IMR-90 (cell line): ENCODE measurements at regions not wholly inside any gene's neighbourhood (a gene's known extent, or its start where the extent isn't known, plus 50 kb on each side); places are given as distances from the start of the nearest gene placed in this dataset.

Experiments used
- ATAC-seq: fragments of 200-7000 bp; cut with Tn5 transposase; 2 replicates; pipeline ENCODE4 v1.9.1; 2020; ENCODE audit warnings: low read depth, mild to moderate bottlenecking, moderate library complexity
- BruUV-seq: library from RNA; stranded (reverse); fragments of 400-500 nt; replicated peaks from 2 replicates; lab custom pipeline; 2021; lab: Mats Ljungman, UMichigan
- CTCF ChIA-PET: fragments of 300-600 bp; formaldehyde crosslinking; extraction: SDS; loops from one replicate; lab custom pipeline; 2021; ENCODE audit warnings: antibody characterized with exemption; lab: Yijun Ruan, JAX
- POLR2A ChIA-PET: fragments of 300-600 bp; sonication (Branson Sonifier 250); formaldehyde crosslinking; loops from one replicate; lab custom pipeline; 2022; ENCODE audit warnings: antibody characterized with exemption; ENCODE audit not compliant: unreplicated experiment; lab: Charles Lee
- DNase-seq: peaks from one replicate; pipeline ENCODE4 v3.0.0; 2013
- H2AFZ ChIP-seq: replicated peaks from 2 replicates; pipeline ENCODE3; 2013; ENCODE audit warnings: low read length, mild to moderate bottlenecking; ENCODE audit not compliant: poor library complexity
- H2AK5ac ChIP-seq: 2 replicates; pipeline ENCODE4 v1.6.1; 2013; ENCODE audit warnings: low read depth, low read length, inconsistent platforms
- H2AK9ac ChIP-seq: replicated peaks from 2 replicates; pipeline ENCODE3; 2013; ENCODE audit warnings: mild to moderate bottlenecking, low read depth, low read length, moderate library complexity; ENCODE audit not compliant: poor library complexity
- H2BK120ac ChIP-seq: 2 replicates; pipeline ENCODE4 v1.6.1; 2013; ENCODE audit warnings: low read depth, low read length, inconsistent platforms
- H2BK15ac ChIP-seq: 3 replicates; pipeline ENCODE4 v1.6.1; 2013; ENCODE audit warnings: low read depth, low read length, inconsistent platforms
- H2BK20ac ChIP-seq: 2 replicates; pipeline ENCODE4 v1.6.1; 2013; ENCODE audit warnings: low read depth, mild to moderate bottlenecking, inconsistent platforms, low read length, moderate library complexity
- H2BK5ac ChIP-seq: 2 replicates; pipeline ENCODE4 v1.6.1; 2013; ENCODE audit warnings: mild to moderate bottlenecking, low read depth, low read length, inconsistent platforms; ENCODE audit not compliant: poor library complexity, severe bottlenecking
- H3K14ac ChIP-seq: replicated peaks from 2 replicates; pipeline ENCODE4 v1.6.1; 2013; ENCODE audit warnings: low read depth, low read length, inconsistent platforms
- H3K18ac ChIP-seq: 2 replicates; pipeline ENCODE4 v1.6.1; 2013; ENCODE audit warnings: low read depth, low read length, control low read depth
- H3K23ac ChIP-seq: 2 replicates; pipeline ENCODE4 v1.6.1; 2013; ENCODE audit warnings: low read depth, low read length, inconsistent platforms
- H3K27ac ChIP-seq: 2 replicates; pipeline ENCODE4 v1.5.1; 2013; ENCODE audit warnings: mild to moderate bottlenecking, control low read depth, low read length; ENCODE audit not compliant: insufficient read depth
- H3K27me3 ChIP-seq: 2 replicates; pipeline ENCODE4 v1.6.1; 2013; ENCODE audit warnings: low read length; ENCODE audit not compliant: control insufficient read depth, insufficient read depth
- H3K36me3 ChIP-seq: 2 replicates; pipeline ENCODE4 v1.6.1; 2013; ENCODE audit warnings: low read length, mixed read lengths; ENCODE audit not compliant: control insufficient read depth, insufficient read depth
- H3K4ac ChIP-seq: 2 replicates; pipeline ENCODE4 v1.6.1; 2013; ENCODE audit warnings: low read depth, low read length, inconsistent platforms
- H3K4me1 ChIP-seq: 2 replicates; pipeline ENCODE4 v1.6.1; 2013; ENCODE audit warnings: low read length, mixed read lengths; ENCODE audit not compliant: control insufficient read depth, insufficient read depth
- H3K4me2 ChIP-seq: 2 replicates; pipeline ENCODE4 v1.6.1; 2013; ENCODE audit warnings: low read depth, mild to moderate bottlenecking, control low read depth, low read length, moderate library complexity
- H3K4me3 ChIP-seq: 2 replicates; pipeline ENCODE4 v1.5.1; 2013; ENCODE audit warnings: low read depth, mild to moderate bottlenecking, control low read depth, low read length, moderate library complexity; ENCODE audit not compliant: insufficient read depth
- H3K56ac ChIP-seq: 2 replicates; pipeline ENCODE4 v1.6.1; 2013; ENCODE audit warnings: low read length, inconsistent platforms; ENCODE audit not compliant: insufficient read depth; ENCODE audit errors: extremely low read depth
- H3K79me1 ChIP-seq, 2 experiments: 2 replicates each; pipeline ENCODE4 v1.6.1; 2013; ENCODE audit warnings: low read length in 2 of 2, inconsistent platforms in 1 of 2, low read depth in 1 of 2
- H3K9ac ChIP-seq: 2 replicates; pipeline ENCODE4 v1.6.1; 2013; ENCODE audit warnings: low read depth, low read length, control low read depth
- H3K9me1 ChIP-seq: 2 replicates; pipeline ENCODE4 v1.6.1; 2013; ENCODE audit warnings: low read length, inconsistent platforms; ENCODE audit not compliant: insufficient read depth
- H3K9me3 ChIP-seq: 2 replicates; pipeline ENCODE4 v1.6.1; 2013; ENCODE audit warnings: low read length; ENCODE audit not compliant: control insufficient read depth, insufficient read depth
- H4K20me1 ChIP-seq: 2 replicates; pipeline ENCODE4 v1.6.1; 2013; ENCODE audit warnings: low read length, inconsistent platforms; ENCODE audit not compliant: insufficient read depth
- H4K5ac ChIP-seq: 2 replicates; pipeline ENCODE4 v1.6.1; 2013; ENCODE audit warnings: mild to moderate bottlenecking, low read depth, low read length, control low read depth
- H4K8ac ChIP-seq, 2 experiments: 2 replicates each; pipeline ENCODE4 v1.6.1; 2013; ENCODE audit warnings: low read depth in 2 of 2, low read length in 2 of 2, control low read depth in 1 of 2, inconsistent platforms in 1 of 2
- H4K91ac ChIP-seq: 2 replicates; pipeline ENCODE4 v1.6.1; 2013; ENCODE audit warnings: low read depth, low read length, inconsistent platforms; ENCODE audit not compliant: insufficient read depth
- MAFK ChIP-seq: IDR thresholded peaks from 2 replicates; pipeline ENCODE4 v1.6.1; 2012; ENCODE audit warnings: low read depth, low read length, improper control_type of control experiment
- SMC3 ChIP-seq: fragments of 150-350 bp; IDR thresholded peaks from 2 replicates; pipeline ENCODE4 v1.6.1; 2016; ENCODE audit warnings: low read depth, mild to moderate bottlenecking, antibody characterized with exemption, low read length, moderate library complexity
- WGBS, 2 experiments: methylation state at CpG; one replicate each; pipeline versions ENCODE4 v1.1.5 to v1.1.7; 2013; ENCODE audit warnings: missing lambda C conversion rate in 2 of 2; ENCODE audit not compliant: insufficient read length in 1 of 2; ENCODE audit errors: extremely low coverage in 2 of 2; 5-methylcytosine and 5-hydroxymethylcytosine counted together
- dilution Hi-C: fragments of 300-500 bp; cut with HindIII; formaldehyde crosslinking; loops from one replicate; pipeline ENCODE4 v1.14.3; 2018; ENCODE audit warnings: low sequenced_read_pairs; ENCODE audit not compliant: unreplicated experiment
- in situ Hi-C: fragments of 300-500 bp; cut with MboI; formaldehyde crosslinking; loops from 3 replicates; pipeline ENCODE4 v1.14.3; 2019; ENCODE audit warnings: low sequenced_read_pairs, inconsistent platforms, mixed read lengths
- intact Hi-C: fragments of 100-400 bp; cut with micrococcal nuclease; formaldehyde crosslinking; loops from 2 replicates; pipeline ENCODE4 v1.10.0; 2022

- no CpG with 5 or more reads among the region's 3 CpGs for WGBS, 2 experiments
- no peak overlapping the region for H3K9ac ChIP-seq
- H2BK15ac ChIP-seq: no peak overlapping the region
- no peak overlapping the region for H3K4me2 ChIP-seq
- H4K20me1 ChIP-seq: no peaks in the 10 kb centered on the region
- H3K27me3 ChIP-seq: peaks cover 26% of the 10 kb centered on the region
- TF ChIP-seq MAFK: peak; percentile 82
- no peak for TF ChIP-seq SMC3
- no peaks in the 10 kb centered on the region for H3K9me3 ChIP-seq
- no peak overlapping the region for H3K27ac ChIP-seq
- no peak overlapping the region for H2AK5ac ChIP-seq
- no peaks in the 10 kb centered on the region for H3K36me3 ChIP-seq
- H3K18ac ChIP-seq: no peak overlapping the region
- in situ Hi-C loops (no loop called here), intact Hi-C loops (no loop called here), dilution Hi-C loops (no loop called here)
- no peak for DNase-seq
- no peak overlapping the region for H3K4me3 ChIP-seq
- no peak for ATAC-seq
- H3K4me1 ChIP-seq: no peaks in the 10 kb centered on the region
- H3K79me1 ChIP-seq: no peaks in the 10 kb centered on the region
- no peak overlapping the region for H4K8ac ChIP-seq
- H3K23ac ChIP-seq: no peak overlapping the region
- H4K91ac ChIP-seq: no peak overlapping the region
- H4K5ac ChIP-seq: no peak overlapping the region
- no peak overlapping the region for H2BK120ac ChIP-seq
- no peak overlapping the region for H2BK20ac ChIP-seq
- no peak overlapping the region for H3K4ac ChIP-seq
- ChIA-PET POLR2A (no interaction called here), CTCF (no interaction called here)
- H3K9me1 ChIP-seq: no peaks in the 10 kb centered on the region
- H3K56ac ChIP-seq: no peak overlapping the region
- no peak overlapping the region for H2AK9ac ChIP-seq
- H2BK5ac ChIP-seq: no peak overlapping the region
- H3K14ac ChIP-seq: no peak overlapping the region
- H2AFZ ChIP-seq: no peak overlapping the region
- no TSS peak for BruUV-seq
Observed at GRCh38 chr14:51185180-51185579, 54.9 kb upstream of the TMX1 start.
